Glutamatergic neuron (in vitro differentiated cells): ENCODE measurements at regions not wholly inside any gene's neighbourhood (a gene's known extent, or its start where the extent isn't known, plus 50 kb on each side); places are given as distances from the start of the nearest gene placed in this dataset.

Source experiments
- DNase-seq: peaks from one replicate; pipeline ENCODE4 v3.0.0; 2022
- H3K27ac Mint-ChIP-seq: one replicate; pipeline ENCODE4 v1.8.0; 2020; ENCODE audit warnings: mild to moderate bottlenecking, mixed read lengths, inconsistent platforms; ENCODE audit not compliant: unreplicated experiment
- H3K27me3 Mint-ChIP-seq: one replicate; pipeline ENCODE4 v1.8.0; 2020; ENCODE audit warnings: mild to moderate bottlenecking, moderate library complexity, mixed read lengths, inconsistent platforms; ENCODE audit not compliant: unreplicated experiment
- H3K36me3 Mint-ChIP-seq: one replicate; pipeline ENCODE4 v1.8.0; 2020; ENCODE audit warnings: mild to moderate bottlenecking, mixed read lengths, inconsistent platforms; ENCODE audit not compliant: unreplicated experiment
- H3K4me1 Mint-ChIP-seq: one replicate; pipeline ENCODE4 v1.8.0; 2020; ENCODE audit warnings: mild to moderate bottlenecking, low read depth, mixed read lengths, inconsistent platforms; ENCODE audit not compliant: unreplicated experiment
- H3K4me3 Mint-ChIP-seq: one replicate; pipeline ENCODE4 v1.8.0; 2020; ENCODE audit warnings: mild to moderate bottlenecking, mixed read lengths, inconsistent platforms; ENCODE audit not compliant: unreplicated experiment
- H3K9me3 Mint-ChIP-seq: one replicate; pipeline ENCODE4 v1.8.0; 2020; ENCODE audit warnings: mild to moderate bottlenecking, moderate library complexity, mixed read lengths, inconsistent platforms; ENCODE audit not compliant: unreplicated experiment
- TF ChIP-seq, protein P1 (sequence below): fragments of 200-600 bp; sonication (generic); IDR thresholded peaks from one replicate; pipeline ENCODE4 v1.5.0; 2021; ENCODE audit not compliant: partially characterized antibody, unreplicated experiment

GRCh38 chr2:147375073-147375472, 469.8 kb upstream of the ACVR2A start:
- no peak for DNase-seq
- Mint-ChIP-seq H3K4me3 (no peak overlapping the region), H3K4me1 (peaks cover 4% of the 10 kb centered on the region), H3K36me3 (no peaks in the 10 kb centered on the region), H3K27ac (no peak overlapping the region), H3K9me3 (no peaks in the 10 kb centered on the region), H3K27me3 (no peaks in the 10 kb centered on the region)
- TF ChIP-seq, protein P1, sequence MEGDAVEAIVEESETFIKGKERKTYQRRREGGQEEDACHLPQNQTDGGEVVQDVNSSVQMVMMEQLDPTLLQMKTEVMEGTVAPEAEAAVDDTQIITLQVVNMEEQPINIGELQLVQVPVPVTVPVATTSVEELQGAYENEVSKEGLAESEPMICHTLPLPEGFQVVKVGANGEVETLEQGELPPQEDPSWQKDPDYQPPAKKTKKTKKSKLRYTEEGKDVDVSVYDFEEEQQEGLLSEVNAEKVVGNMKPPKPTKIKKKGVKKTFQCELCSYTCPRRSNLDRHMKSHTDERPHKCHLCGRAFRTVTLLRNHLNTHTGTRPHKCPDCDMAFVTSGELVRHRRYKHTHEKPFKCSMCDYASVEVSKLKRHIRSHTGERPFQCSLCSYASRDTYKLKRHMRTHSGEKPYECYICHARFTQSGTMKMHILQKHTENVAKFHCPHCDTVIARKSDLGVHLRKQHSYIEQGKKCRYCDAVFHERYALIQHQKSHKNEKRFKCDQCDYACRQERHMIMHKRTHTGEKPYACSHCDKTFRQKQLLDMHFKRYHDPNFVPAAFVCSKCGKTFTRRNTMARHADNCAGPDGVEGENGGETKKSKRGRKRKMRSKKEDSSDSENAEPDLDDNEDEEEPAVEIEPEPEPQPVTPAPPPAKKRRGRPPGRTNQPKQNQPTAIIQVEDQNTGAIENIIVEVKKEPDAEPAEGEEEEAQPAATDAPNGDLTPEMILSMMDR = no peak

- Mint-ChIP-seq H3K9me3 (no peaks in the 10 kb centered on the region), H3K4me1 (peaks cover under 1% of the 10 kb centered on the region), H3K36me3 (no peaks in the 10 kb centered on the region), H3K4me3 (no peak overlapping the region), H3K27me3 (no peaks in the 10 kb centered on the region), H3K27ac (no peak overlapping the region)
- TF ChIP-seq, protein P1 = no peak
- DNase-seq = no peak
Measured at GRCh38 chr2:147374423-147374811, 470.4 kb upstream of the ACVR2A start.

- no peak overlapping the region for H3K4me3 Mint-ChIP-seq
- no peak overlapping the region for H3K27ac Mint-ChIP-seq
- no peaks in the 10 kb centered on the region for H3K4me1 Mint-ChIP-seq
Measured at GRCh38 chr2:147373800-147374422, 470.9 kb upstream of the ACVR2A start.

GRCh38 chr2:147368306-147368705, 476.5 kb upstream of the ACVR2A start:
- Mint-ChIP-seq H3K4me1 (peaks cover 10% of the 10 kb centered on the region), H3K27ac (no peak overlapping the region), H3K27me3 (no peaks in the 10 kb centered on the region), H3K36me3 (no peaks in the 10 kb centered on the region), H3K9me3 (no peaks in the 10 kb centered on the region), H3K4me3 (no peak overlapping the region)
- TF ChIP-seq, protein P1 = no peak
- DNase-seq = no peak

More at GRCh38 chr2:147373800-147374422, 470.9 kb upstream of the ACVR2A start:
- TF ChIP-seq, protein P1 = no peak
- DNase-seq = no peak
- Mint-ChIP-seq H3K9me3 (no peaks in the 10 kb centered on the region), H3K36me3 (no peaks in the 10 kb centered on the region), H3K27me3 (no peaks in the 10 kb centered on the region)

- DNase-seq = no peak
- no peaks in the 10 kb centered on the region for H3K36me3 Mint-ChIP-seq
- H3K27ac Mint-ChIP-seq = no peak overlapping the region
- no peaks in the 10 kb centered on the region for H3K9me3 Mint-ChIP-seq
- H3K27me3 Mint-ChIP-seq = no peaks in the 10 kb centered on the region
- TF ChIP-seq, protein P1 = no peak
- peaks cover 10% of the 10 kb centered on the region for H3K4me1 Mint-ChIP-seq
- no peak overlapping the region for H3K4me3 Mint-ChIP-seq
Measured at GRCh38 chr2:147366279-147366678, 478.6 kb upstream of the ACVR2A start.
